A673 (cell line): ENCODE measurements at regions not wholly inside any gene's neighbourhood (a gene's known extent, or its start where the extent isn't known, plus 50 kb on each side); places are given as distances from the start of the nearest gene placed in this dataset.
"Not testable (repeated sequence)": the region's sequence is repeated elsewhere in the genome, so short reads cannot be mapped to it uniquely, and the experiment has no call there.

Source experiments
- BruUV-seq: library from RNA; stranded (reverse); fragments of 400-500 nt; replicated peaks from 2 replicates; lab custom pipeline; 2021; lab: Mats Ljungman, UMichigan
- CTCF ChIA-PET: fragments of 300-600 bp; sonication (Branson Sonifier 250); formaldehyde crosslinking; loops from one replicate; lab custom pipeline; 2022; ENCODE audit warnings: antibody characterized with exemption; lab: Charles Lee
- POLR2A ChIA-PET: fragments of 300-600 bp; sonication (Branson Sonifier 250); formaldehyde crosslinking; loops from one replicate; lab custom pipeline; 2022; ENCODE audit warnings: antibody characterized with exemption; ENCODE audit not compliant: low non-redundant PET; lab: Charles Lee
- DNase-seq: peaks from one replicate; pipeline ENCODE4 v3.0.0-alpha.2; 2015; ENCODE audit warnings: low spot score
- H3K27ac ChIP-seq: fragments of 200-600 bp; sonication (generic); 2 replicates; pipeline ENCODE4 v1.5.1; 2016; ENCODE audit warnings: mixed run types, low read depth, mild to moderate bottlenecking, mixed read lengths, antibody characterized with exemption, low read length; ENCODE audit not compliant: poor library complexity, severe bottlenecking
- H3K27me3 ChIP-seq: fragments of 200-600 bp; sonication (generic); replicated peaks from 2 replicates; pipeline ENCODE4 v1.6.1; 2017; ENCODE audit warnings: mixed run types, low read depth, mild to moderate bottlenecking, mixed read lengths, antibody characterized with exemption, low read length; ENCODE audit not compliant: insufficient read depth, poor library complexity
- H3K36me3 ChIP-seq: fragments of 200-600 bp; sonication (generic); 2 replicates; pipeline ENCODE4 v1.6.1; 2016; ENCODE audit warnings: mixed run types, mild to moderate bottlenecking, mixed read lengths, antibody characterized with exemption, low read length; ENCODE audit not compliant: insufficient read depth, poor library complexity, severe bottlenecking
- H3K4me1 ChIP-seq: fragments of 200-600 bp; sonication (generic); 2 replicates; pipeline ENCODE4 v1.6.1; 2017; ENCODE audit warnings: mixed run types, mild to moderate bottlenecking, mixed read lengths, antibody characterized with exemption, low read length; ENCODE audit not compliant: insufficient read depth, poor library complexity, severe bottlenecking
- H3K4me3 ChIP-seq: fragments of 200-600 bp; sonication (generic); 2 replicates; pipeline ENCODE4 v1.5.1; 2016; ENCODE audit warnings: low read depth, mixed run types, mild to moderate bottlenecking, mixed read lengths, low read length; ENCODE audit not compliant: poor library complexity, severe bottlenecking
- H3K9me3 ChIP-seq: fragments of 200-600 bp; sonication (generic); 2 replicates; pipeline ENCODE4 v1.6.1; 2016; ENCODE audit warnings: mixed run types, low read depth, mild to moderate bottlenecking, mixed read lengths, antibody characterized with exemption, low read length; ENCODE audit not compliant: poor library complexity, severe bottlenecking
- CTCF ChIP-seq: fragments of 300-800, 200-600 bp; sonication (generic); conservative IDR thresholded peaks from 2 replicates; pipeline ENCODE4 v1.5.1; 2017; ENCODE audit warnings: low read depth, mild to moderate bottlenecking, antibody characterized with exemption, low read length, moderate library complexity, mixed read lengths
- EZH2 ChIP-seq: fragments of 200-600 bp; sonication (generic); IDR thresholded peaks from 2 replicates; pipeline ENCODE4 v1.6.1; 2017; ENCODE audit warnings: borderline replicate concordance, low read depth, mild to moderate bottlenecking, mixed read lengths, antibody characterized with exemption, low read length; ENCODE audit not compliant: poor library complexity, severe bottlenecking
- intact Hi-C: fragments of 100-400 bp; cut with micrococcal nuclease; formaldehyde crosslinking; loops from one replicate; pipeline ENCODE4 v1.10.0; 2022; ENCODE audit not compliant: unreplicated experiment

- no TSS peak for BruUV-seq
- CTCF ChIA-PET = no interaction called here
- intact Hi-C loops = no loop called here
- no peak for DNase-seq
- no peak for TF ChIP-seq CTCF
- TF ChIP-seq EZH2 = no peak
- no peaks in the 10 kb centered on the region for H3K36me3 ChIP-seq
- POLR2A ChIA-PET = no interaction called here
- H3K27me3 ChIP-seq = no peaks in the 10 kb centered on the region
- no peaks in the 10 kb centered on the region for H3K4me1 ChIP-seq
- no peak overlapping the region for H3K4me3 ChIP-seq
- H3K27ac ChIP-seq = no peak overlapping the region
- H3K9me3 ChIP-seq = no peaks in the 10 kb centered on the region
Observed at GRCh38 chr1:70586046-70586445, 175.0 kb downstream of the CTH start.

GRCh38 chr1:70587872-70588366, 176.9 kb downstream of the CTH start:
- no peaks in the 10 kb centered on the region for H3K27me3 ChIP-seq
- H3K4me1 ChIP-seq = no peaks in the 10 kb centered on the region
- DNase-seq = no peak
- CTCF ChIA-PET = no interaction called here
- no peaks in the 10 kb centered on the region for H3K36me3 ChIP-seq
- H3K27ac ChIP-seq = no peak overlapping the region
- H3K9me3 ChIP-seq = no peaks in the 10 kb centered on the region
- no peak overlapping the region for H3K4me3 ChIP-seq
- BruUV-seq = no TSS peak
- POLR2A ChIA-PET = no interaction called here
- TF ChIP-seq CTCF (no peak), EZH2 (no peak)
- intact Hi-C loops = no loop called here

GRCh38 chr1:70593551-70593950, 182.5 kb downstream of the CTH start:
- H3K27me3 ChIP-seq, CTCF ChIA-PET, H3K4me1 ChIP-seq, POLR2A ChIA-PET, intact Hi-C loops, H3K36me3 ChIP-seq, H3K27ac ChIP-seq, H3K4me3 ChIP-seq, H3K9me3 ChIP-seq, BruUV-seq, DNase-seq: not testable (repeated sequence)

GRCh38 chr1:70608815-70609214, 197.7 kb downstream of the CTH start:
- Histone ChIP-seq H3K27ac (no peak overlapping the region), H3K4me1 (no peaks in the 10 kb centered on the region), H3K4me3 (no peak overlapping the region), H3K9me3 (no peaks in the 10 kb centered on the region), H3K27me3 (no peaks in the 10 kb centered on the region), H3K36me3 (no peaks in the 10 kb centered on the region)
- ChIA-PET CTCF (no interaction called here), POLR2A (no interaction called here)
- DNase-seq = no peak
- intact Hi-C loops = no loop called here
- TF ChIP-seq CTCF (no peak), EZH2 (no peak)
- no TSS peak for BruUV-seq

- H3K27me3 ChIP-seq, H3K36me3 ChIP-seq, H3K4me3 ChIP-seq, intact Hi-C loops, H3K9me3 ChIP-seq, POLR2A ChIA-PET, H3K4me1 ChIP-seq, CTCF ChIA-PET, DNase-seq, H3K27ac ChIP-seq, BruUV-seq: not testable (repeated sequence)
Observed at GRCh38 chr1:70610164-70610563, 199.1 kb downstream of the CTH start.
